Dermis blood vessel endothelial cell (primary cell): ENCODE measurements at regions not wholly inside any gene's neighbourhood (a gene's known extent, or its start where the extent isn't known, plus 50 kb on each side); places are given as distances from the start of the nearest gene placed in this dataset.
"Not testable (repeated sequence)": the region's sequence is repeated elsewhere in the genome, so short reads cannot be mapped to it uniquely, and the experiment has no call there.

Experiments used
- DNase-seq: peaks from one replicate; pipeline ENCODE4 v3.0.0; 2010

DNA sequence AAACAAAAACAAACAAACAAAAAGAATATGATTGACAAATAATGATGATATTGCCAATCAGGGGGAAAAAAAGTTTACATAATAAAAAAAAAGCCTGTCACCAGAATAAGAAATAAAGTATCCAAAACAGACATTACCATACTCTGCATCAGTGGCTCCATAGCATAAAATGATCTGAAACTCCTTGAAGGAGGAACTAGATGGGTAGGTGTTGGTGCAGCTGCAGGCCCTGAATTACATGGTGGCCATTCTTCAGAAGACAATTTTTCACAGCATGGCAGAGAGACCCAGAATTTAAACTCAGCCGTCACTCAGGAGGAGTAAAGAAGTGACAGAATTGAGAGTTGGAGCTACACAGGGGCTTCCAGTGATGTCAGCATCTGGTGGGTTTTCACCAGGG, 60.2 kb downstream of the GLUL start:
- DNase-seq, result no peak

DNA sequence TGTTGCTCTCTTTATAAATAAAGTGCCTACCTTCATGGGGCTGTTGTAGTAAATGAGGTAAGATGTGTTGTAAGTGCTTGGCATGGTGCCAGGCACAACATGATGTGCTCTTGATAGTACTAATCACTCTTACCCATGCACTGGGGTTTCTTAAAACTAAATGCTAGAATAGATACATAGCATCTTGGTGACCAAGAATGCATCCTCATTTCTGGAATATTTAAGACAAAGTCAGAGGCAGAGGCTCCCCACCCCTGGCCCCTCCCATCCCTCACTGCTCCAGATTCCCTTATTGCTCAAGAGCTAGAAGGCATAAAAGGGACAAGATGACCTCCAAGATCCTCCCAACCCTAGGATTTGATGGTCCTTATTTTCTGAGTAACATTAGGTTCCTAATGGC, 61.3 kb downstream of the GLUL start:
- no peak for DNase-seq

DNA sequence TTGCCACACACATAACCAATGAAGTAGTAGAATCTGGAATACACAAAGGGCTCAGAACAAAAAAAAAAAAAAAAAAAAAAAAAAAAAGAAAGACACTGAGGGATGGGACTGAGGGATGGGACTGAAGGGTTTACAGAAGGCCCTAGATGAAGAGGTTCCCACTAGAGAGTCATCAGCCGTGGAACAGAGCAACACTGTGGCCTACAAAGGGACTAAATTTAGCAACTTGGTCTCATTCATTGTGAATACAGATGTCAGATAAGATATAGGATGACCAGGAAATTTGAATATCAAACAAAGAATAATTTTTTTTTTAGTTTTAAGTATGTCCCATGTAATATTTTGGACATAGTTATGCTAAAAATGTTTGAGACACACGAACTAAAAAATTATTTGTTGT, 62.1 kb downstream of the GLUL start:
- DNase-seq, result no peak

DNA sequence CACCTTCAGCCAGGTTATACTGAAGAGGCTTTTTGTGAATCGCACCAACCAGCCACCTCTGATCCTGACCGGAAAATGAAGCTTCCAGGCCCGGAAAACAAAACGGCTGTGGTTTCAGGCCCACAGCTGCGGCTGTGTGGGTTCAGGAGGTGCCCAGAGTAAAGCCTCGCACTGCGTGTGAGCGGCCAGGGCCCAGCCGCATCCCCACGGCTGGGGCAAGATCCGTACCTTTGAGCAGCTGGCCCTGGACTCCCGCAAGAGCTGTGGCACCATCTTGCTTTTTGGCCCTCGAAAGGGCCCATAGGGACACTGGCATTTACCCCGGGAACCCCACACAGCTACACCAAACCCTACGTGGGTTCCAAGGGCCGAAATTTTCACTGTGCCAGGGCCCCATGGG, 63.0 kb downstream of the GLUL start:
- DNase-seq, result no peak

DNA sequence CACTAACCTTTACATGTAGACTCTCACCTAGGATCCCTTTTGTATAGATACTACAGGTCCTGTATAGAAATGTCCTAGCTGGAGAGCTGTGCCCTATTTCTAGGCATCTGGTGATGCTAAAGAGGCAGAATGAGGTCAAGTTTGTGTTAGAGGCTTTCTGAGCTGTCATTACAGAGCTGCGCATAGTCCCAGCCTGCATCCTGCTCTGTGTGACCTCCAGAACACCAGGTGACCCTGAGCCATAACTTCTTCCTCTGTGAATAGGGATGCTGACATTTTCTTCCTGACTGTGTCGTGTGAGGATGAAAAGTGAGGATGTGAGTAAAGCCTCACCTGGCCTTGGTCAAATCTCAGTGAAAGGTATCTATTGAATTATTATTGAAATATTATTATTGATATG, 66.3 kb downstream of the GLUL start:
- DNase-seq, result no peak

DNA sequence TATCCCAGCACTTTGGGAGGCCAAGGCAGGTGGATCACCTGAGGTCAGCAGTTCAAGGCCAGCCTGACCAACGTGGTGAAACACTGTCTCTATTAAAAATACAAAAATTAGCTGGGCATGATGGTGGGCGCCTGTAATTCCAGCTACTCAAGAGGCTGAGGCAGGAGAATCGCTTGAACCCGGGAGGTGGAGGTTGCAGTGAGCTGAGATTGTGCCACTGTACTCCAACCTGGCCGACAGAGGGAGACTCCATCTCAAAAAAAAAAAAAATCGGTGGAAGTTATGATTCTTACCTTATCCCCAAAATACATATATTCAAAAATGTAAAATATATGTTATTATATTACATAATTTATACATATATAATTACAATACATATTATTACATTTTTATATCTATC, 70.1 kb downstream of the GLUL start:
- DNase-seq, result not testable (repeated sequence)

DNA sequence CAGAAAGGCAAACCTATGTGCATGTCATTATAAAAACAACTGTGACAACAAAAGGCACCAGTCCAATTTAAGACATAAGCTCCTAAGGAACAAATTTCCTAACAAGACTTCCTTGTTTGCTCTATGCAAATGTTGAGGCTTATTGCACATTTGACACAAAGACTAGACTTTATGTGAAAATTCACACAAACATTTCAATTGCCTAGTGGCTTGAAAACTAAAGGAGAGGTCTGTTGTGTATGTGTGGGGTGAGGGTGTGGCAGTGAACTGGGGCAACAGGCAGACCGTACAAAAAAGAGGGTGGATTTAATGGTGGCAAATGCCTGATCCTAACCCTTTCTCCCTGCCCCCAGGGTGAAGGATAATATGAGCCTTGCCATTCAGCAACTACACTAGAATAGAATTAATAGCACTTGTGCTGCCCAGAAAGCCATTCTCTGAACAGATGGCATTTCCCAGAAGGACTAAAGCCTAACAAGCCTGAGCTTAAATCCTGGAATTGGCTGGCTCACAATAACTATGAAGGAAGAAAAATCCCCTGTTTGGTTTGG, 73.9 kb downstream of the GLUL start:
- no peak for DNase-seq

DNA sequence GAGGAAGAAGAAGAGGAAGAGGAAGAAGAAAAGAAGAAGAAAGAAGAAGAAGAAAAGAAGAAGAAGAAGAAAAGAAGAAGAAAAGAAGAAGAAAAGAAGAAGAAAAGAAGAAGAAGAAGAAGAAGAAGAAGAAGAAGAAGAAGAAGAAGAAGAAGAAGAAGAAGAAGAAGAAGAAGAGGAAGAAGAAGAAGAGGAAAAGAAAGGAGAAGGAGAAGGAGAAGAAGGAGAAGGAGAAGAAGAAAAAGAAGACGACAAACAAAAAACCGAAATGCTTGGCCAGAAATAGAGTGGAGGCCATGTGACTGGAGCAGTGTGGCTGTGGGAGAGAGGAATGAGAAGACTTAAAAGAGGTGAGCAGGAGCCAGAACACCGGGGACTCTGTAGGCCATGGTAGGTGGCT, 75.1 kb downstream of the GLUL start:
- not testable (repeated sequence) for DNase-seq

DNA sequence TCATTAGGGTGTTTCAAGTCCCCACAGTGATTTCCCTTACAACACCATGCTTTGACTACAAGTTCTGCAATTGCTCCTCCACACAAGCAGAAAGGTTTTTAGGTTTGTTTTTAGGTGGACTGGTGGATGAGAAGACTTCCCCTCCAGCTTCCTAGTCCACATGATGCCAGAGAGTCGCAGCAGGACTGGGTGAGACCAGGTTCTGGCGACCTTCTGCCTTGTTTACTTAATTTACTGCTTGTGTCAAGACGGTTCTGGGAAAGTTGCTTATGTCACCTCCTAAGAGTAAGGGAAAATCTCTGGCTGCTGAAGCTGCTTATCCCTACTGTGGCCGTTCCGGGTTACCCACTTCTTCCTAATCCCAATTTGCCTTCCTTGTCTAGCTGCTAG, 76.4 kb downstream of the GLUL start:
- no peak for DNase-seq

DNA sequence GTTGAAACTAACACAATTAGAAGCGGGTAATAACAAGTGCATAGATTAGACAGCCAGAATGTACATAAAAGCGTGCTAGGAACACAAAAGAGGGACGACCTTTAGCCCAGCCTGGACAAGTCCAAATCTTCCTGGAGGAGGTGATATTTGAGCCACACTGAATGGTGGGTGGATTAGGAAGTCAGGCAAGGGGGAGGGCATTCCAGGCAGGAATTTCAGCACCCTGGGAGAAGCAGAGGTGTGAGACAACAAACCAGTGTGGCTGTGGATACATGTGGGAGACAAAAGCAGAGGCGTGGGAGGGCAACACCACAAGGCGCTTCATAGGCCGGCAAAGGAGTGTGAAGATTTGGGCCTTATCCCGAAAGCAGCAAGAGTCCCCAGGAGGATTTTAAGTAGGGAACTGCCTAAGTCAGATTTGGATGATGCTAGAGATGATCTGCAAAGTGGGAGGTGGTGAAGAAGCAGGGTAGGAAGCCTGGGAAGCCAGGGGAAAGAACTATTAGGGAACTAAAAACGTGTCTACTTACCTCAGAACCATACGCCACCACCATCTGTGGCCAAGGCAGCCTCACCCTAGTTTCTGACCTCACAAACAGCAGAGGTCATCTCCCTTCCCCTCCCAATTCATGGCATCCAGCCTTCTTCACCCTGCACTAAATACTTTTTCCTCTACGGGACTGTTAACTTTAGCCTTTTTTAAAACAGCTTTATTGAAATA, 81.8 kb downstream of the GLUL start:
- DNase-seq, result no peak

DNA sequence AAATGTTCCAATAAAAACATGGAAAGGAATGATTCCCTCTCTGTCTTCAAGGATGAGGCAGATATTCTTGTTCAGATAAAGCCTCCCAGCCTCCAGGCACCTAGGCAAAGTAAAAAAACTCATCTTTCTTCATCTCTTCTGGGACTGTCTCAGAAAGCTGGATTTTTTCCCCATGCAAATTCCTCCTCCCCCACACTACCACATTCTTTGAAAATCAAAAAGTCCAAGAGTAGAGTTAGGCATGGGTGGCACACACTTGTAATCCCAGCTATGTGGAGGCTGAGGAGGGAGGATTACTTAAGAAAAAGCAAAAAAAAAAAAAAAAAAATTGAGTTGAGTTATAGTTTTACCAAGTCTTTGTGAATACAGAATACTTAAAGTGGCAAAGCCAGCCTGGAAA, 82.8 kb downstream of the GLUL start:
- DNase-seq, result no peak

DNA sequence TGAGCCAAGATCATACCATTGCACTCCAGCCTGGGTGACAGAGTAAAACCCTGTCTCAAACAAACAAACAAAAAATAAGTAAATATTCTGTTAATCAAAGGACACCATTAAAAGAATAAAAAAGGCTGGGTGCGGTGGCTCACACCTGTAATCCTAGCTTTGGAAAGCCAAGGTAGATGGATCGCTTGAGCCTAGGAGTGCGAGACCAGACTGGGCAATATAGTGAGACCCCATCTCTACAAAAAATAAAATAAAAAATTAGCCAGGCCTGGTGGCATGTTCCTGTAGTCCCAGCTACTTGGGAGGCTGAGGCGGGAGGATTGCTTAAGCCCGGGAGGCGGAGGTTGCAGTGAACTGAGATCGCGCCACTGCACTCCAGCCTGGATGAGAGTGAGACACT, 84.1 kb downstream of the GLUL start:
- not testable (repeated sequence) for DNase-seq

DNA sequence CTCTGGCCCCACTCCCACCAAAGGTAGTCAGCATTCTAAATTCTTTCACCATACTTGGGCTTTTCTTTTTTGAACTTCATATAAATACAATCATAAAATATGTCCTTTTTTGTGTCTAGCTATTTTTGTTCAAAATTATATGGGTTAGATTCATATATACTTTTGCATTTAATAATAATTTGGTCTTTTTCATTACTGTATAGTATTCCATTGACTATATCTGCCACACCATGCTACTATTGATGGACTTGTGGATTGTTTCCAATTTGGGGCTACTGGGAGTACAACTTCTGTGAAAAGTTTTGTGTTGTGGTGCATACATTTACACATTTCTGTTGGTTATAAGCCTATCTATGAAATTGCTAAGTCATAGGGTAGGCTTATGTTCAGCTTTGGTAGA, 85.7 kb downstream of the GLUL start:
- DNase-seq, result no peak

DNA sequence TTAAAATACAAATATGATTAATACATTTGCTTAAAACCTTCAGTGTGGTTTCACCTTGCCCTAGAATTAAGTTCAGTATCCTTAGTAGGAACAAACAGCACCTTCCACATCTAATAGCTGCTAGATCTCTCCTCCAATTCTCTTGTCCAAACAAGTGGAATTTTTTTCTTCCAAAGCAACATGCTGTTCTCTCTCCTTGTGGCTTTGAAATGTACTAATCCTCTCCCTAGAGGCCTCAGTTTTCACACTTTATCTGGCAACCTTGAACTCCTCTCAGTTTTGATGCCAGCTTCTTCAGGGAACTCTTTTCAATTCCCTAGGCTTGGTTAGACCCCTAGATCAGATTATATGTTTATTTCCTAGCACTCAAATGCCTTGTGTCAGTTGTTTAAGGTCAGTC, 87.0 kb downstream of the GLUL start:
- DNase-seq, result no peak

DNA sequence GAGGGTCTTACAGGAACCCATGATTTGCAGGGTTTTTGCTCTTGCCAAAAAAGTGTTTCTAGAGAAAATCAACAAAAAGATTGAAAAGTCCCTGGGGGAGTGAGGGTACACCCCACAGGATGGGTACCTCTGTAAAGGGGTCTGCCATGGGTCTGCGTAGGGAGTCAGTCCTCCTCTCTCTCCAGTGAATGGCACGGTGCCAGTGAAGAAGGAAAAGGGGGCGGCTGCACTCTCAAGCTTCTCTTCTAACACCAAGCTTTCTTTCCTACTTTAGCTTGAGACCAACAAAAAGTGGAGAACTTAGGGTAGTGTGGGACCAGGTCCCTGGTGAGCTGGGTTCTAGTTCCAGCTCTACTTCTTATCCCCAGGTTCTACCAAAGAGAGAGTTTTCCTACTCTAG, 87.4 kb downstream of the GLUL start:
- DNase-seq, result no peak

DNA sequence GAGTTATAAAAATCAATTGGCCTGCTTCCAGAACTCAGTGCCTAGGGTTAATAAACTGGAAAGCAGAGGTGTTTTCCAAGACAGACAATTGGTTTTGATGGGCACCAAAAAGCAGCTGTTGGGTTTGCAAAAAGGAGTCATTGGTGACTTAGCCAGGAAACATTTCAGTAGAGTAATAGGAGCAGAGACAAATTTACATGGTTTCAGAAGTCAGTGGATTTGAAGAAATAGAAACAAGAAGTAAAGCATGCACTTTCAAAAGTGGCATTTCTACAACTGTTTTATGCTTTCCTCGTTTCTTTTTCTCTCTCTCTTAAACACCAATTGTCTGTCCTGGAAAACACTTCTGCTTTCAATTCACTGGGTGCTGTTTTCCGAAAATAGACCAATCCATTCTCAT, 87.8 kb downstream of the GLUL start:
- no peak for DNase-seq

DNA sequence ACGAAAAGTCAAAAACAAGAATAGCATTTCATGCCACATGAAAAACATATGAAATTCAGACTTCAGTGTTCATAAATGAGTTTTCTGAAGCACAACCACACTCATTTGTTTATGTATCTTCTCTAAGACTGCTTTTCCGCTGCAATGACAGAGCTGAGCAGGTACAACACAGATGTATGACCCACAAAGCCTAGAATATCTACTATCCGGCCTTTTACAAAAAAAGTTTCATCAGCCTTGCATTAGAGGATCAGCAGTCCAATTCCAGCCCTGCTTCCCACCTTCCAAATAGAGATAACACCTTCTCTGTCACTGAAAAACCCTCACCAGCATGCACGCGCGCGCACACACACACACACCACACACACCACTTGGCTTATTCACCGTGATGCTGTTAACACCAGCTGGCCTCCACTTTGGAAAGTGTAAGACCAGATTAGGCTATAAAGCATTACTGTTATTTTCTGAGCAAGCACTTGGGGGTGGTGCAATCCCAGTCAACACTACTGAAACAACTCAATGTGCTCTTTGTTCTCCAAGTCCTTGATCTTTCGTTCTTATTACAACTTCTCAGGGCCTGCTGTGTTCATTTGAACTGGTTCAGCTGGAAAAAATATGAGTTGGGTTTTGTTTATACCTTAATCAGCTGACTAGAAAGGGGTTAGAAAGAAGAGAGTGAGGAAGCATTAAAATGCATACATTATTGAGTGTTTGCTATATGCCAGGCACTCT, 90.0 kb downstream of the GLUL start:
- DNase-seq, result no peak

DNA sequence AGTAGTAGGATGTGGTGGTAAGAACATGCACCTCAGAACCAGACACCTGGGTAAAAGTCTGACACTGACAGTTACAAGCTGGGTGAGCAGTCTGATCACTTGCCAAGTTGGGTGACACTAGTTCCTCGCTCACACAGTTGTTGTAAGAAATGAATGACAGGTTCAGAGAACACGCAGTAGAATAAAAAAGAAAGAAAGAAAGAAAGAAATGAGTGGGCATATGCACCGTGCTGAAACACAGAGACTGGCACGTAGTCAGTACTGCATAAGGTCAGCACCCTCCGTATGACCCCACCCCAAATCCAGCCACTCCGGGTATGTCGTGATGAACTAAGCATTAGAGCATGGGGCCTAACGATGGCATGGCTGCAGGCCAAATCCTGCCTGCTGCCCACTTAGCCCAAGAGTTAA, 90.6 kb downstream of the GLUL start:
- no peak for DNase-seq

DNA sequence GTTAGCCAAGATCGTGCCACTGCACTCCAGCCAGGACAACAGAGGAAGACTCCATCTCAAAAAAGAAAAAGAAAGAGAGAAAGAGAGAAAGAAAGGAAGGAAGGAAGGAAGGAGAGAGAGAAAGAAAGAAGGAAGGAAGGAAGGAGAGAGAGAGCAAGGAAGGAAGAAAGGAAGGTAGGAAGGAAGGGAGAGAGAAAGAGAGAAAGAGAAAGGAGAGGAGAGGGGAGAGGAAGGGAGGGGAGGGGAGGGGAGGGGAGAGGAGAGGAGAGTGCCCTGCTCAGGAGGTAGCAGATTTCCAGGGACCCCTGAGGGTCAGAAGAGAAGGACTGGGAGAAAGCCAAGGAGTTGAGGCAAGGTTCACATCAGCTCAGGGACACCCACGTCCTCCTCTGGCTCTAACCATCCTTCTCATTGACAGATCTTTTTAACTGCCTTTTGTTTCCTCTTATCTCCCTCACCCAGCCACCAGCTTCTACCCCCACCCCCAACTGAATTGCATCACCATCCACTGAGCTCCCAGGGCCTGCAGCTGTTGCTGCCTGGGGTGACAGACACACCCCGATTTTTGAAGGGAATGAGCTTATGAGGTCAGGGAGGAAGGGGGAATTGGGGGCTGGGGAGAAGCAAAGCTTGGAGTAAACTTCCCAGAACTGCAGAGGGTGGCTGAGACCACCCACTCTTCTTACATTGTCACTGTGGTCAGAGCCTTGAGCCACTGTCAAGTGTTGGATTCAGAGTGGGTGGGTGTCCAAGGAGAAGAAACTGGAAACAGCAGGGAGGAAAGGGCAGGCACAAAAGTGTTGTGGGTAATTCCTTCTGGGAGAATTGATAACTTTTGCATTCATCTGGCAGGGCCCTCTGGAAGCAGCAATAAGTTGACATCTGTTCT, 91.6 kb downstream of the GLUL start:
- DNase-seq, result no peak

DNA sequence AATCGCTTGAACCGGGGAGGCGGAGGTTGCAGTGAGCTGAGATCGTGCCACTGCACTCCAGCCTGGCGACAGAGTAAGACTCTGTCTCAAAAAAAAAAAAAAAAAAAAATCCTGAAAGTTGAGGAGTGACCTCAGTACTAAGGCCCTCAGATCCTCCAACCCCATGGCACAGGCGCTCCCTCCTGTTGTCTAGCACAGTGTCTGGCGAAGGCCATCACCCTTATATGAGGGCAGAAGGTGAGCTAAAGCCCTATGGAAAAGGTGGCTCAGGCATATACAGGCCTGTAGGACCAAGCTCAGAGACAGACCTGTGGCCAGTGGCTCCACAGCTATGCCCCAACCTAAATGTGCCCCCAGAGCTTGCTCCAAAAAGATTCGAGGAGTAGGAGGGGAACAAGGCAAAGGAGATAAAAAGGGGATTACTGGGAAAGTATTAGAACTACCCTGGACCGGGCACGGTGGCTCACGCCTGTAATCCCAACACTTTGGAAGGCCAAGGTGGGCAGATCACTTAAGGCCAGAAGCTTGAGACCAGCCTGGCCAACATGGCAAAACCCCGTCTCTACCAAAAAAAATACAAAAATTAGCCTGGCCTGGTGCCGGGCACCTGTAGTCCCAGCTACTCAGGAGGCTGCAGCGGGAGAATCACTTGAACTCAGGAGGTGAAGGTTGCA, 92.4 kb downstream of the GLUL start:
- not testable (repeated sequence) for DNase-seq

DNA sequence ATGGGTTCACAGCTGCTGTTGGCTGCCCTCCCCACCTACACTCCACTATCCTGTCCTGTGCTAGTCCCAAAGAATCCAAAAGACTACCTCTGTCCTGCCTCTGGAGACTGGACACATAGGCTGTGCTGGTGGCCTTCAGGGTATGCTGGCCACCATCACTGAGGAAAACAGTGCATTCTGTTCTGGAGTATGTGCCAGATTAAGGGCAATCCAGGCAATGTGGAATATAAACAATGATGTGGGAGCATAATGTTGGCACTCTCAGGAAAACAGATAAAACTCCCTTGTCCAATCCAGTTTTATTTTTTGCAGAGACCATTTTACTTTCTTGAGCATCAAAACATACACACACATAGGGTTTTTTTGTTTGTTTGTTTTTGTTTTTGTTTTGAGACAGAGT, 94.3 kb downstream of the GLUL start:
- DNase-seq, result no peak

DNA sequence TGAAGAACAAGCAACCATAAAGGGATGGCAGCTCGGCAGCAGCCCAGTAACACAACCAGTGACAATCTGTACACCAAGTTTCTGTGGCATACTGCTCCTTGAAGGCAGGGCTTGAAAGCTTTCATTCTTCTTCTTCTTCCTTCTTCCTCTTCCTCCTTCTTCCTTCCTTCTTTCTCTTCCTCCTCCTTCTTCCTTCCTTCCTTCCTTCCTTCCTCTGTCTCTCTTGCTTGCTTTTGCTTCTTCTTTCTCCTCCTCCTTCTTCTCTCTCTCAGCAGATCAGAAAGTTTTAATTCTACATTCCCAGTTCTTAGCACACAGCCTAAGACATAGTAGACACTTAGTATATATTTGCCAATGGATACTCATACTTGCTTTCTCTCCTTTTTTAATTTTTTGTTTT, 95.9 kb downstream of the GLUL start:
- no peak for DNase-seq

DNA sequence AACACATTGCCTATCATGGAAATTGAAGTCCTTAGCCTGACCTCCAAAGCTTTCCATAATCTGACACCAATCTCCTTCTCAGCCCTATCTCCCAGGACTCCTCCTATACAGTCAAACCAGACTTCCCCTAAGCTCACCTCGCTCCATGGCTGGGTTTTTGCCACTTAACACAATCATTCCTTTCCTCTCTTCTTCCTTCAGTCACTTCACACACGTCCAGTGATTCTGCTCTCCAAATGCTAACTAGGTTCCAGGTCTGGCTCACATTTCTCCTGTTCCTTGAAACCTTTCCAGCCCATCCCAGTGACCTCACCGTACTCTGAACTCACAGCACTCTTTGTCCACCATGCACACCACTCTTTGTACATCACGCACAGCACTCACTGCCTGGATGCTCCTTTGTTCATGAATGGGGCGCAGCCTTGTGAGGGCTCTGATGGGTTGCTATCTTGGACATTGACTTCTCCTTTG, 98.4 kb downstream of the GLUL start:
- no peak for DNase-seq
